Adrenal gland (tissue), 5 donors: ENCODE measurements at regions not wholly inside any gene's neighbourhood (a gene's known extent, or its start where the extent isn't known, plus 50 kb on each side); places are given as distances from the start of the nearest gene placed in this dataset.

Source experiments
- CTCF ChIP-seq, 6 experiments: fragments of 450-650 bp in 4 of 6; fragments of 200-600 bp in 2 of 6; sonication (generic) in 1 of 6; IDR thresholded peaks; 1 replicate in 5 of 6; 2 replicates in 1 of 6; pipeline versions ENCODE4 v1.5.1 to v1.8.0; 2016 to 2021; ENCODE audit warnings: antibody characterized with exemption in 6 of 6, mild to moderate bottlenecking in 2 of 6, moderate library complexity in 1 of 6
- POLR2A ChIP-seq, 2 donors: fragments of 450-650 bp; IDR thresholded peaks; one replicate each; pipeline ENCODE4 v1.6.1; 2017; ENCODE audit warnings: antibody characterized with exemption in 2 of 2, mild to moderate bottlenecking in 2 of 2, moderate library complexity in 1 of 2
- donor health status: DM: no; HTN: no; CAD: no.

DNA sequence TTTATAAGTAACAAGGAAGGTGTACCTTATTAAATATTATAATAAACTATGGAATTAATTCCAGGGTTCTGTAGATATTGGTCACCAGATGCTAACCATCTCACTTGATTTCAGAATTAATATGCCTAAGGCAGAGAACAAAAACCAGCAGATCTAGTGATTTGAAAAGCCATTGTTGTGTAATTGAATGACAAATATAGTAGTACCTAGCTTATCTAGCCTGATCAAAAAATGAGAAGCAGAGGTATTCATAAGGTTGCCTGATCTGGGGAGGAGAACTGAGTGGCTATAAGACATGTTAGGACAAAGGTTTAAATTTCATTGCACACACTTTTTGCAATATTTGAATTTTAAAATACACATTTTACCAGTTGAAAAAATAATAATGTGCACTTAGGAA is 132.0 kb upstream of the UBE2E3 start:
- TF ChIP-seq CTCF (IDR thresholded peaks at IDR 0.05) (no peak), POLR2A (IDR thresholded peaks at IDR 0.05) (no peak)
